Forelimb muscle (tissue), 1 donor: ENCODE measurements at regions not wholly inside any gene's neighbourhood (a gene's known extent, or its start where the extent isn't known, plus 50 kb on each side); places are given as distances from the start of the nearest gene placed in this dataset.

ENCODE experiments used
- DNase-seq: peaks from one replicate; pipeline ENCODE4 v3.0.0-alpha.2; 2013; ENCODE audit warnings: low read depth

DNA sequence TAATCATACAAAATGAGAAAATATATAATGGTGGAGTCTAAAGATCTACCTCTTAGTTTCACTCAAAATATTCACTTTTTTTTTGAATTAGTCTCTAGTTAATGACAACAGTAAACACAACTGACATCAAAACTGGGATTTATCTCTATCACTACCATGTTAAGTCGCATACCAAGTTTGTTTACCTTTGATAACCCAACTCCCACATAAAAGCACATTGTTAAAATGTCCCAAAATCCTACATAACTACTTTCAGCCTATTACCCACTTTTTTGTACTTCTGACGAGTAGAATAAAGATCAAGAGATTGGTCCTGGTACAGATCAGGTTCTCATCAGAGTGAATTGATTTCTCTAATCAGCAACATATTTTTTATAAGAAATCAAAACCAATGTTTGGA is 518.5 kb downstream of the EPHA3 start:
- no peak for DNase-seq

DNA sequence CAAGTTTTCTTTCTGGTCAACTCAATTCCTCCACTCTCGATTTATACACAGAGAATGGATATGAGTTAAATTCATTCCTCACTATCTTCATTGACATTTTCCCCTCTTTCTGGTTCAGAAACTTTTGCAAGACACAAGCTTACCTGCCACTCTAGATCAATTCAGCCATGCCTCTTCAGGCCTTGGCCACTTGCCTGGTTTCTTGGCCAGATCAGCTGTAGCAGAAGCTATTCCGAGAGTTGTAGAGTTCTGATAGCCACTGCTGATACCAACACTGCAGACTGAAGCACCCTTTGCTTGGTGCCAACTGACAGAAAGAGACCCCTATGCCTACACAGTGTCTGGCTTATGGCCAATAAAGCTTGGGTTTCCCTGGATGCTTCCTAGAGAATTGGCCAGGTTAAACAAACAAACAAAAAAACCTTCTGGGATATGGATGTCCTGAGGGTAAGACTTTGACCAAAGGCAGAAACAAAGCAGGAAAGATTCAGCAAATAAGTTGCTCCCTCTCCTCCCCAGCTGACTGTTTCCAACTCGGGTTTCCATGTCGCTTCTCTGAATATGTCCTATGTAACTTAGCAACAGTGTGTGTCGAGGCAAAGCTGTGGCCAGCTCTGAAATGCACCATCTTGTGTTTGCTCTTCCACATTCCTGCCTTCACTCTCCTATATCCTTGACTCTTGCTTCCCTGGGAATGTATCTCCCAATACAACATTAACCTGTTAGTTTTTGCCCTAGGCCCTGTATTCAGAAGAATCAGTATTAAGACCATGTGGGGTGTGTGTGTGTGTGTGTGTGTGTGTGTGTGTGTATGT is 521.6 kb downstream of the EPHA3 start:
- no peak for DNase-seq

DNA sequence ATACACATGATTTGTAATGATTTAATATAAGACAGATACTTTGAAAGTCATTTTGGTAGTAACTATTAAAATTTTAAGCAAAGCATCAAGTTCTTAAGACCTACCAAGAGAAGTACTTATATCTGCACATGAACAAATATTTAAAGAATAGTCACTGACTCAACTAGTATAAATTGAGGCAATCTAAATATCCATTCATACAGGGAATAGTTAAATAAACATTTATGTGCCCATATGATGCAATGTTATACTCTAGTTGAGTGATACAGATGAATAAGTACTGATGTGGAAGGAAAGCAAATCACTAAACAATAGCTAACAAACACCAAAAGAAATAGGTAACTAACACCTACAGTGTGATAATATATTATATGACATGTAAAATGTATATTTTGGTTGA is 527.7 kb downstream of the EPHA3 start:
- DNase-seq = no peak

DNA sequence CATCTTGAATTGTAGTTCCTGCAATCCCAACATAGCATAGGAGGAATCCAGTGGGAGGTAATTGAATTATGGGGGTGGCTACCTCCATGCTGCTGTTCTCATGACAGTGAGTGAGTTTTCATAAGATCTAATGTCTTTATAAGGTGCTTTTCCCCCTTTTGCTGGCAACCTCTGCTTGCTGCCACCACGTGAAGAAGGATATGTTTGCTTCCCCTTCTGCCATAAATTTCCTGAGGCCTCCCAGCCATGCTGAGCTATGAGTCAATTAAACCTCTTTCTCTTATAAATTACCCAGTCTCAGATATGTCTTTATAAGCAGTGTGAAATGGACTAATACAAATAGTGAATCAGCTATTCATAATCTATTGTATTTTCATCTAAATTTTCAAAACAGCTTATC is 537.3 kb downstream of the EPHA3 start:
- DNase-seq = no peak

DNA sequence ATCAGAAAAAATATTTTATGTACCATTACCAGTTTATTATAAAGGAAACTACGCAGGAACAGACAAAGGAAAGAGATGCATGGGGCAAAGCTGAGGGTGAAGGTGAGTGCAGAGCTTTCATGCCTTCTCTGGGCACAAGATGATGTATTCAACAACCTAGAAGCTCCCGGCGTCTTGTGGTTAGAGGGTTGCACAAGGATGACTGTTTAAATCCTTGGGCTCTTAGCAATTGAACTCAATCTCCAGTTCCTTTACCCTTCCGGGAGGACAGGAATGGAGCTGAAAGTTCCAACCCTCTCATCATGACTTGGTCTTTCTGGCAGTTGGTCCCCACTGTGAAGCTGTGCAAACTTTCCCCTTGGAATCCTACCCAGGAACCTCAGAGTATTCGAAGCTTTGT is 542.0 kb downstream of the EPHA3 start:
- DNase-seq = no peak

DNA sequence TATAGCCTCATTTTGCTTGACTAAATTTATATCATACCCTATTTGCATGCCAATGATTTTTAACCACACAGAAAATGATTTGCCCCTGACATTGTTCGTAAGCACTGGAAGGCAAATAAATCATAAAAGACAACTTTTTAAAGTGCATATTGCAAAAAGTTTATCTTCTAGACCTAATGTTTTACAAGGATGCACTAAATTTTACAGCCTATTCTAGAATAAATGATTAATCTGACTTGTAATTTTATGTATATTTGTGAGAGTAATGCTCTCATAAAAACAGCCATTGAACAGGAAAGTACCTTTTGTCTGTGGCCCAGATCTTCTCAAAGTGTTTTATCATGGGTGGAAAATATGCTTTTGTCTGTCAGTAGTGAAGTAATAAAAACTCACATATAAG is 546.6 kb downstream of the EPHA3 start:
- DNase-seq = no peak

DNA sequence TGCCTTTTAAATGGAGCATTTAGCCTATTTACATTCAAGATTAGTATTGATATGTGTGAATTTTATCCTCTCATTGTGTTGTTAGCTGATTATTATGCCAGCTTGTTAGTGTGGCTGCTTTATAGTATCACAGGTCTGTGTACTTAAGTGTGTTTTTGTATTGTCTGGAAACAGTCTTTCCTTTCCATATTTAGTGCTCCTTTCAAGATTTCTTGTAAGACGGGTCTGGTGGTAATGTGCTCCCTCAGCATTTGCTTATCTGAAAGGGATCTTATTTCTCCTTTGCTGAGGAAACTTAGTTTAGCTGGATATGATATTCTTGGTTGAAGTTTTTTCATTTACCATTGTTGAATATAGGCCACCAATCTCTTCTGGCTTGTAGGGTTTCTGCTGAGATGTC is 549.0 kb downstream of the EPHA3 start:
- no peak for DNase-seq

DNA sequence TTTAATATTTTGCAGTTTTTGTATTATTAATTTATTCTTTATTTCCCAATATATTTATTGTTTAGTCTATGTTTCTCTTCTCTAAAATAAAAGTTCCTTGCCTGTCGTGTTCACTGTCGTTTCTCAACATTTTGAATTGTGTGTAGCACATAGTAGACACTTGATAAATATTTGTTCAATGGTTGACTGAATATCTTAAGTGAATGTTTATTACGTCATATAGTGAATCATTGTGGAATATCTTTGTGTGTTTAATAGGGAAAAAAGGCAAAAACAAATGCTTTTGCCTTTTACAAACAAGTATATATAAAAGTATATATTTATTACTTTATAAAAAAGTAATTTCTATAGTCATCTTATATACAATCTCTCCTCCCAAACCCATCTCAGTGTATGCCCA is 572.3 kb downstream of the EPHA3 start:
- DNase-seq = no peak

DNA sequence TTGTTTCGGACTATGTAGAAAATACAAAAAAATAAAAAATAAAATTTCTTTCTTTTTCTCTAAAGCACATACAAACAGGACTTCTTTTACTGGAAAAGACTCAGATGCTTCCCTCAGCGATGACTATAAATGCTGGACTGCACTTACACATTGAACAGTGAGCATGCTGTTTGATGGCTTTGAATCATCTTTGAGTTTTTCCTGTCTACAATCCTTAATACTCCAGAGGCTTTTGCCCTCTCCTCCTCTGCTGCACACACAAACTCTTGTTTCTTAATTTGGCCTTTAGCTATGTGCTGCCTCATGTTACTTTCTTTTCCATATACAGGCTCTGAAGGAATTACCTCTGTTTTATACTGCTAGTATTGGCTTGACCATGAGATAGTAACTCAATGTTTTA is 575.1 kb downstream of the EPHA3 start:
- no peak for DNase-seq

DNA sequence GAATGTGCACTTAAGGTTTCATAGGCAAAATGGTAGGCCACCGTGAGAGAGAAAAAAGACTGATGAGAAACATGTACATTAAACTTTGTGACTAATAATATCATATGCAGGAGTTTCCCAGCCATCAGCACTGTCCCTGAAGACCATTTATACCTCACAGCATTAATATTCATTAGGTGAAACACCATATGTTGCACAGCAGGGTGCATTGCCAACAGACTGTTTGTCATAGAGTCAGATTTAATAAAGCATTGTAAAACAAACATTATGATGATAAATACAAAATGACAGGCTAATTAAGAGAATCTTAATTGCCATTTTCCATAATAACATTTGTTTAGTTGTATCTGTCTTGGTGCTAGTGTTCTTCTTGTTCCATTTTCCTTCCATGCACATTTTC is 578.3 kb downstream of the EPHA3 start:
- DNase-seq = no peak

DNA sequence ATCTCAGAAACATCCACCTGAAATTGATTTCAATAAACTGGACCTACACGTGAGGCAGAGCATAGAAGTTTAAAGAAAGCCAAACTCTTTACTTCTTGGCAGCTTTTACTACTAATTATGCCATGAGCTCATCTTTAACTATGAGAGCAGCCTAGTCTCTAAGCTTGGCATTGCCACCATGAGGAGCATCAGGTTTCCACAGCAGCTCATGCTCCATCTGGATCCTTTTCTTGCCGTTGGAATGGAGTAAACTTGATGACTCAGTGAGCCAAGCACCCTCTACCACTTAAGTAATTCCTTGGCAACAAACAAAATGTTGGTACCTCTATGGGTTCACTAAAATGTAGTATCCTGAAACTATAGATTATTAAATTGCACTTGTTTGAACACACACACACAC is 583.2 kb downstream of the EPHA3 start:
- DNase-seq = no peak

DNA sequence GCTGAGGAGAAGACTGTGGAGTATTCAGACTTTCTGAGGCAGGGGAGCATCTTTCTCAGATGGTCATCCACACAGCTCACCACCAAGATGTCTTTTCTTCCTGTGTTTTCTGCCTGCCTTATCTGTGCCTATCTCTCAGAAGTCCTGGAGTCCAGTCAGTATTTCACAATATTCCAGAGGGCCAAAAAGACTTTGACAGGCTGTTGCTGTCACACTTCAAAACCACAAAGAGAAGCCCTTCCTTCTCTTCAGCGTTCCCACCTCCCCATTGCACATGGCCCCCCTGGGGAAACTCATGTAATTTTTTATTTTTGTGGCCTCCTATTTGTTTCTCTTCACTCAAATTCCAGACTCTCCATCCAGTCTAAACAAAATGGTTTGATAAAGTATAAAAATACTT is 585.2 kb downstream of the EPHA3 start:
- no peak for DNase-seq

DNA sequence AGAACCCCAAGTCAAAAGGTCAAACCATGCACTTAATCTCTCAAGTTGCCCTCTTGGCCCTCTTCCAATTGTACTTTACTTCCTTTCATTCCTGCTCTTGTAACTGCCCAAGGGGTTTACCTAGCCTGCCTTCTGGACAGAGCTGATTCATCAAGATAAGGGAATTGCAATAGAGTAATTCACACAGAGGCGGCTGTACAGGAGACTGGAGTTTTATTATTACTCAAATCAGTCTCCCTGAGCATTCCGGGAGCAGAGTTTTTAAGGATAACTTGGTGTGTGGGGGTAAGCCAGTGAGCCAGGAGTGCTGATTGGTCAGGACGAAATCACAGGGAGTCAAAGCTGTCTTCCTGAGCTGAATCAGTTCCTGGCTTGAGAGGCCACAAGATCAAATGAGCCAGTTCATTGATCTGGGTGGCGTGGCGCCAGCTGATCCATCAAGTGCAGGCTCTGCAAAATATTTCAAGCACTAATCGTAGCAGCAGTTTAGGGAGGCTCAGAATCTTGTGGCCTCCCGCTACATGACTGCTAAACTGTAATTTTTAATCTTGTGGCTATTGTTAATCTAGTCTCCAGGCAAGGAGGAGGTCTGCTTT is 590.0 kb downstream of the EPHA3 start:
- DNase-seq = no peak

DNA sequence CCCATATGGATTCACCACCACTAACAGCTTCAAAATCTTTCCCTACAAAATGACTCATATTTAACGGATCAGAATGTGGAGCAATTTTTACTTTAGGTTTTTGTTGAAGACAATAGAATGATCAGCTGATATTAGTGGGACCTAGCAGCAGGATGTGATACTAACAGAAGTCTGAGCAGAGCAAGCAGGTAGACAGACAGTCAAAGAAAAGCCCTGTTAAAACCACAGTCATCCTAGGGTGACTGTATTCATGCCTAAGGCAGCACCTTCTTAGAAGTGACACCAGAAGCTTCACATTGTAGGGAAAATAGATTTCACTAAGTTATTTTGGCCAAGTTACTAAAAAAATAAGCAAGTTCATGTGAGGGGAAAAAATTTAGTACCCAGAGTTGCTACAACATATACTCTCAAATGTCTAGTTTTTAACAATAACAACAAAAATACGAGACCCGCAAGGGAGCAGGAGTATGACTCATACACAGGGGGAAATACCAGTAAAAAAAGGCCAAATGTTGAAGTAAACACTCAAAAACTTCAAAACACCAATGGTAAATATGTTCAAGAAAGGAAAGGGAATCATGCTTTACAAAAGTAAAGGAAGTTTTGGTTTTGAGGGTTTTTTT is 590.9 kb downstream of the EPHA3 start:
- DNase-seq = no peak

DNA sequence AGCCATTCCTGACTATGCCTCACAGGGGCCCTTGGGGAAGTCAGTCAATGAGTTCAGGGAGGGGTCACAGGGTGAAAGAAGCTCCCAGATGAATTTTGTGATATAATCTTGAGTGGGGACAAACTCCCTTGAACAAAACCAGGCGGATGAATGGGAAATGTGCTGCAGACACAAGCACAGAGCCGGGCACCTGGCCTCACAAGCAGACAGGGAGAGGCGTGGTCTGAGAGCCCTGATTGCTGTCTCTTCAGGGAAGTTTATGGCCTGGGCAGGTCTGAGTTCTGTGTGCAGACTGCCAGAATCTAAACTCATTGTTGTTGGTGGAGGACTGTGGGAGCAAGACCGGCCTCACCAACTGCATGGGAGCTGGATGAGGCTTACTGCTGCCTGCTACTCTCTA is 591.8 kb downstream of the EPHA3 start:
- no peak for DNase-seq

DNA sequence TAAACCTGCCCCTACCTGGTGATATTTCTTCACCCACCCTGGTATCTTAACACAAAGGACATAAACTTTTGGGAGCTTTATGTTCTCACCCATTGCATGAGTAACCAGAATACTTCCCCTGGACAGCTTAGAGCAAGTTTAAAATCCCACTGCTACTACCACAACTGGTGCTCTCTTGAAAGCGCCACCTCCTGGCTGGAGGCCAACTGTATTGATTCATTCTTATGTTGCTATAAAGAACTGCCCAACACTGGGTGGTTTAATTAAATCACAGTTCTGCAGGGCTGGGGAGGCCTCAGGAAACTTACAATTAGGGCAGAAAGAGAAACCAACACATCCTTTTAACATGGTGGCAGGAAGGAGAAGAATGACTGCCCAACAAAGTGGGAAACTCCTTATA is 592.4 kb downstream of the EPHA3 start:
- DNase-seq = no peak

DNA sequence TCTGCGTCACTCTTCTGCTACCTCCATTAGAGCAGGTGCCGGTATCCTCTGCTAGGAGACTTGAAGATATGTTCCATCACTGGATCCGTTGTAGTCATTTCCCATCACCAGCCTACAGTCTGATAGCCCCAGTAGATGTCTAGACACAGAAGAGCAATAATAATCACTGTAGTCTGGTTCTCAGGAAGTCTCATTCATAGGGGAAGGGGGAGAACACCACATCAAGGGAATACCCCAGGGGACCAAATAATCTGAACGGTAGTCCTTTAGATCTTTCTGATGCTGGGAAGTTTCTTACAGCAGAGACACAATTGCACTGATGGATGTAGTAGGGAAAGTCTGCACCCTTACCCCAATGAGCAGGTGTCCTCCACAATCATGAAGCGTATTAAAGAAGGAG is 595.0 kb downstream of the EPHA3 start:
- no peak for DNase-seq

DNA sequence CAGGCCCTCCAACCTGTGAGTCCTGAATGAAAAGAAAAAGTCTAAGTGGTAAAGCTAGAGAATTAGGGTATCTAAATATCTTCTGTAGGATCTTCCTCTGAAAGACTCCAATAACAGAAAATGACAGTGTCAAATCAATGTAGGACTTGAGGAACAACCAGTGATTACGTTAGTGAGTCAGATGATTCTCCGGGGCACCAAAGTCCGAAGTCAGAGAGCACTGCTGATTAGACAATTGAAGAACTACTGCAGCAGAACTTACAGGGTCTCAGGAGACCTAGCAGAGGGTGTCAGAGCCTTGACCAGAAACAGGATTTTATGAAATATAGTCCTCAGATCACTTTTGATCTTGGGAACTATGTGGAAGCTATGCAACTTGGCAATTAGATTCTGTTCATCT is 605.8 kb downstream of the EPHA3 start:
- no peak for DNase-seq

DNA sequence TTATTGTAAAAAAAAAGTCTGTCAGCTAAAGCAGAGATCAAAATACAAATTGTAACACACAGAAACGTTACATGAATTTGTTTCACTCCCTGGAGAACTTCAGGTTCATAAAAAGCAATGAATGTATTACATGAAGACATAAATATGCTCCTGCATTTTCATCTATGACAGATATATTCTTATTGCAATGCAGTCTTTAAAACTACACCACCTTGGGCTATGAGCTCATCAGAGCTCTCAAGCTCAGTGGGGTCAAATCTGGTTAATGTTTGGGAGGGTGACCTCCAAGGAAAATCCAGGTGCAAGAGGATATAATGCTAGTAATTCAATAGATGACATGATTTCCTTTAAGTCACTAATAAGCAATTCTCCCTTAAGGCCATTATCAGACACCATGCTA is 606.8 kb downstream of the EPHA3 start:
- DNase-seq = no peak

DNA sequence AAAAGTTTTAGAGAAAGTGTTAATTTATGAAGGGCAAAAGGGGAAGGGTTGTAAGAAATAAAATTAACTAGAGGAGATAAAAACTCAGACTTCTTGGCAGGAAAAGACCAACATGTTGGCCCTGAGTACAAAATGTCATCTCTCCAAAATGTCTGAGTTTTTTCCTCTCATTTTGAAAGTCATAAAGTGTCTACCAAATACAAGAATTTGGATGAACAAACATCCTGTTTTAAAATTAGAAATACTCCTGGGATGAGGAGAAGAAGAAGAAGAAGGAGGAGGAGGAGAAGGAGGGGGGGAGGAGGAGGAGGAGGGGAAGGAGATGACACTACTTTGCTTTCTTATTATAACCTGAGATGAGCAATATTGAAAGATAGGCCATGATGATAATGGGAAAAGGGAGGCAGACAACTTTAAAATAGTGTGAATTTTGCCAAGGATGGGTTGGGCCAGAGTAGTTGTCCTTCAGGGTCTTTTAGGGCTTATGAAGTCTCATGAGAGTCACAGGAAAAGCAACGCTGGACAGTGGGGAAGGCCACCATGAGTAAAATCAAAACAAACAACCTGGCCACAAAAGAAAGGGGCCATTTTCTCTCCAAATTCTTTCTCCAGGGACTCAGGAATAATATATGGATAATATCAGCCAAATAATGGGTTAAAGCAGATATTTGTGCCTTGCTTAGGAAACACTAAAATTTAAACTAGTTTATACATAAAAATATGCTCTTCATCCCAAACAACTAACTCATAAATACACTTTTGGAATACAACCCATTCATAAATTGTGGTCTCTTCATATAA is 632.9 kb downstream of the EPHA3 start:
- DNase-seq = peak; percentile 1

DNA sequence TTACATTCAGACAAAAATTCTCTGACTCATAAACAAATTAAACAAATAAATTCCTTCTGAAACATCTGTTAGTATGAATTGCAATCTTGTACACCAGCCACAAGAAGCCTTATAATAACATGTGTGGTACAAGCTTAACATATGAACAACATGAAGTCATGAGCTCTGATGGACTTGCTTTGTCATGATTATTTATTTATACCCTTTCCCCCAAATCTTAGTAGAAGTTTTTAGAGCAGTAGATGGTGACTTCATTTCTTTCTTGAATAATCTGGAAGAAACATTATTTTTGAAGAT is 633.4 kb downstream of the EPHA3 start:
- peak; percentile 6 for DNase-seq

DNA sequence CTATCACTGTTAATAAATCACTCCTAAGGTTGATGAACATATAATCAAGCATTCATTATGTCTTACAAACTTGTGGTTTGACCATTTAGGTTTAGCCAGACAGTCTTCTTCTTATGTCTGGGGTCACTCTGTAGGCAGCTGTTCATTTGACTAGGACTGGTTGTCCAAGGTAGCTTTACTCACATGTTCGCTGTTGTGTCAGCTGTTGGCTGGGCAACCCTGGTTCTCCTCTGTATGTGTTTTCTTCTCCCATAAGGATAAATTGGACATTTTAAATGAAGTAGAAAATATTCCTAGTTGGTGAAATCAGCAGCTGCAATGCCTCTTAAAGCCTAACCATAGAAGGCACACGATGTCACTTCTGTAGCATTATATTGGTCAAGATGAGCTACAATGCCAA is 635.1 kb downstream of the EPHA3 start:
- no peak for DNase-seq
